ENCODE measurements at regions not wholly inside any gene's neighbourhood (a gene's known extent, or its start where the extent isn't known, plus 50 kb on each side); places are given as distances from the start of the nearest gene placed in this dataset.

GRCh38 chr2:234835738-234836137 is 116.1 kb upstream of the SH3BP4 start:
- DNase-seq (ENCODE audit: low spot score), result no peak

- no peak for DNase-seq (ENCODE audit: low spot score)
These were observed 117.4 kb upstream of the SH3BP4 start for GRCh38 chr2:234834228-234834923.

- no peak for DNase-seq (ENCODE audit: low spot score)
These were observed 121.0 kb upstream of the SH3BP4 start for GRCh38 chr2:234830853-234831252.

GRCh38 chr2:234829074-234829455 is 122.8 kb upstream of the SH3BP4 start:
- DNase-seq (ENCODE audit: low spot score), result no peak

- no peak for DNase-seq (ENCODE audit: low spot score)
These were observed 123.3 kb upstream of the SH3BP4 start for GRCh38 chr2:234828382-234829073.

GRCh38 chr2:234827096-234827860 is 124.5 kb upstream of the SH3BP4 start:
- no peak for DNase-seq (ENCODE audit: low spot score)

- no peak for DNase-seq (ENCODE audit: low spot score)
These were observed 125.1 kb upstream of the SH3BP4 start for GRCh38 chr2:234826681-234827080.

GRCh38 chr2:234825616-234826015 is 126.2 kb upstream of the SH3BP4 start:
- DNase-seq (ENCODE audit: low spot score), result no peak

GRCh38 chr2:234823877-234824376 is 127.9 kb upstream of the SH3BP4 start:
- no peak for DNase-seq (ENCODE audit: low spot score)

GRCh38 chr2:234823196-234823876 is 128.5 kb upstream of the SH3BP4 start:
- DNase-seq (ENCODE audit: low spot score), result no peak

GRCh38 chr2:234821946-234822475 is 129.8 kb upstream of the SH3BP4 start:
- no peak for DNase-seq (ENCODE audit: low spot score)

- DNase-seq (ENCODE audit: low spot score), result no peak
These were observed 132.9 kb upstream of the SH3BP4 start for GRCh38 chr2:234818937-234819336.

GRCh38 chr2:234816491-234816890 is 135.3 kb upstream of the SH3BP4 start:
- no peak for DNase-seq (ENCODE audit: low spot score)

GRCh38 chr2:234816056-234816455 is 135.8 kb upstream of the SH3BP4 start:
- no peak for DNase-seq (ENCODE audit: low spot score)

GRCh38 chr2:234814374-234814773 is 137.4 kb upstream of the SH3BP4 start:
- no peak for DNase-seq (ENCODE audit: low spot score)

GRCh38 chr2:234812851-234813250 is 139.0 kb upstream of the SH3BP4 start:
- DNase-seq (ENCODE audit: low spot score), result no peak

- DNase-seq (ENCODE audit: low spot score), result no peak
These were observed 142.9 kb upstream of the SH3BP4 start for GRCh38 chr2:234808907-234809306.

GRCh38 chr2:234806818-234807217 is 145.0 kb upstream of the SH3BP4 start:
- DNase-seq (ENCODE audit: low spot score), result no peak

GRCh38 chr2:234805836-234806235 is 146.0 kb upstream of the SH3BP4 start:
- no peak for DNase-seq (ENCODE audit: low spot score)

GRCh38 chr2:234804704-234805103 is 147.1 kb upstream of the SH3BP4 start:
- no peak for DNase-seq (ENCODE audit: low spot score)

- no peak for DNase-seq (ENCODE audit: low spot score)
These were observed 149.0 kb upstream of the SH3BP4 start for GRCh38 chr2:234802845-234803171.

Data from HuH-7 (cell line).